Stimulated activated CD8-positive, alpha-beta memory T cell treated with anti-CD3 and anti-CD28 coated beads, Interleukin-12 subunit alpha, Interleukin-12 subunit beta, amount 100 ng/mL, for 1 hour (primary cell): ENCODE measurements at regions not wholly inside any gene's neighbourhood (a gene's known extent, or its start where the extent isn't known, plus 50 kb on each side); places are given as distances from the start of the nearest gene placed in this dataset.
"Not testable (repeated sequence)": the region's sequence is repeated elsewhere in the genome, so short reads cannot be mapped to it uniquely, and the experiment has no call there.

Experiments
- DNase-seq: peaks from one replicate; pipeline ENCODE4 v3.0.0-alpha.2; 2020; ENCODE audit warnings: low read depth

GRCh38 chr2:16034151-16034974, 94.0 kb downstream of the MYCN start:
- no peak for DNase-seq

- DNase-seq, result no peak
Measured at GRCh38 chr2:16033032-16033293, 92.6 kb downstream of the MYCN start.

GRCh38 chr2:16032282-16033031, 92.1 kb downstream of the MYCN start:
- DNase-seq, result no peak

GRCh38 chr2:16031848-16032159, 91.5 kb downstream of the MYCN start:
- DNase-seq, result no peak

- no peak for DNase-seq
Measured at GRCh38 chr2:16031058-16031847, 90.9 kb downstream of the MYCN start.

- DNase-seq, result no peak
Measured at GRCh38 chr2:16030206-16031057, 90.1 kb downstream of the MYCN start.

GRCh38 chr2:16028644-16029043, 88.3 kb downstream of the MYCN start:
- no peak for DNase-seq

- DNase-seq, result no peak
Measured at GRCh38 chr2:16026816-16027501, 86.6 kb downstream of the MYCN start.

GRCh38 chr2:16025876-16026640, 85.7 kb downstream of the MYCN start:
- no peak for DNase-seq

- DNase-seq, result no peak
Measured at GRCh38 chr2:16025211-16025875, 85.0 kb downstream of the MYCN start.

GRCh38 chr2:16024628-16025027, 84.3 kb downstream of the MYCN start:
- DNase-seq, result not testable (repeated sequence)

GRCh38 chr2:16023506-16024360, 83.4 kb downstream of the MYCN start:
- DNase-seq, result no peak

- no peak for DNase-seq
Measured at GRCh38 chr2:16022548-16023240, 82.3 kb downstream of the MYCN start.

- DNase-seq, result no peak
Measured at GRCh38 chr2:16021611-16022363, 81.4 kb downstream of the MYCN start.

GRCh38 chr2:16020389-16021008, 80.1 kb downstream of the MYCN start:
- DNase-seq, result no peak

- DNase-seq, result no peak
Measured at GRCh38 chr2:16019617-16020351, 79.4 kb downstream of the MYCN start.

- DNase-seq, result no peak
Measured at GRCh38 chr2:16019060-16019480, 78.7 kb downstream of the MYCN start.
